ENCODE measurements at regions not wholly inside any gene's neighbourhood (a gene's known extent, or its start where the extent isn't known, plus 50 kb on each side); places are given as distances from the start of the nearest gene placed in this dataset.
A peak's percentile ranks its signal among the peaks of the same experiment; 100 is the strongest.

- DNase-seq (no peak), ATAC-seq (replicated peaks) (no peak)
- no peak overlapping the region for H3K27ac Mint-ChIP-seq
- H3K9me3 Mint-ChIP-seq: no peaks in the 10 kb centered on the region
- no peaks in the 10 kb centered on the region for H3K36me3 Mint-ChIP-seq (ENCODE audit: insufficient read depth)
- H3K4me3 Mint-ChIP-seq: no peak overlapping the region
- peaks cover 0 to 2% of the 10 kb centered on the region in 2 donors for H3K4me1 Mint-ChIP-seq (ENCODE audit: low read depth in 2 of 2)
- H3K27me3 Mint-ChIP-seq: peaks cover 7 to 12% of the 10 kb centered on the region in 2 donors
These were observed 116.3 kb upstream of the CPEB4 start for GRCh38 chr5:173771725-173772383.

- Mint-ChIP-seq H3K4me1 (ENCODE audit: low read depth in 2 of 2) (peaks cover 0 to 2% of the 10 kb centered on the region in 2 donors), H3K27me3 (peaks cover 7 to 12% of the 10 kb centered on the region in 2 donors), H3K9me3 (no peaks in the 10 kb centered on the region), H3K4me3 (no peak overlapping the region), H3K27ac (no peak overlapping the region), H3K36me3 (ENCODE audit: insufficient read depth) (no peaks in the 10 kb centered on the region)
- no peak for ATAC-seq (replicated peaks)
- DNase-seq: no peak
These were observed 115.6 kb upstream of the CPEB4 start for GRCh38 chr5:173772384-173773059.

GRCh38 chr5:173774271-173774761 lies 113.8 kb upstream of the CPEB4 start:
- no peak overlapping the region for H3K4me3 Mint-ChIP-seq
- H3K9me3 Mint-ChIP-seq: no peaks in the 10 kb centered on the region
- H3K27ac Mint-ChIP-seq: peak overlapping the region in 1 of 2 donors; percentile 35
- H3K27me3 Mint-ChIP-seq: peaks cover 7 to 12% of the 10 kb centered on the region in 2 donors
- H3K4me1 Mint-ChIP-seq (ENCODE audit: low read depth in 2 of 2): peaks cover 0 to 2% of the 10 kb centered on the region in 2 donors
- DNase-seq (no peak), ATAC-seq (replicated peaks) (no peak)
- H3K36me3 Mint-ChIP-seq (ENCODE audit: insufficient read depth): no peaks in the 10 kb centered on the region

GRCh38 chr5:173775261-173776197 lies 112.6 kb upstream of the CPEB4 start:
- H3K9me3 Mint-ChIP-seq: no peaks in the 10 kb centered on the region
- no peak overlapping the region for H3K4me3 Mint-ChIP-seq
- DNase-seq (no peak), ATAC-seq (replicated peaks) (no peak)
- H3K4me1 Mint-ChIP-seq (ENCODE audit: low read depth in 2 of 2): peaks cover 0 to 2% of the 10 kb centered on the region in 2 donors
- H3K36me3 Mint-ChIP-seq (ENCODE audit: insufficient read depth): no peaks in the 10 kb centered on the region
- H3K27me3 Mint-ChIP-seq: peaks cover 7 to 12% of the 10 kb centered on the region in 2 donors
- H3K27ac Mint-ChIP-seq: peak overlapping the region in 1 of 2 donors; percentile 31

- Mint-ChIP-seq H3K27ac (no peak overlapping the region), H3K4me1 (ENCODE audit: low read depth in 2 of 2) (peaks cover 6 to 8% of the 10 kb centered on the region in 2 donors), H3K9me3 (no peaks in the 10 kb centered on the region), H3K4me3 (no peak overlapping the region), H3K27me3 (peaks cover 7 to 14% of the 10 kb centered on the region in 2 donors), H3K36me3 (ENCODE audit: insufficient read depth) (no peaks in the 10 kb centered on the region)
- DNase-seq: no peak
- no peak for ATAC-seq (replicated peaks)
These were observed 111.0 kb upstream of the CPEB4 start for GRCh38 chr5:173777149-173777548.

- no peak for ATAC-seq (replicated peaks)
- H3K9me3 Mint-ChIP-seq: no peaks in the 10 kb centered on the region
- H3K27me3 Mint-ChIP-seq: peaks cover 7 to 14% of the 10 kb centered on the region in 2 donors
- no peak overlapping the region for H3K4me3 Mint-ChIP-seq
- peaks cover 9 to 11% of the 10 kb centered on the region in 2 donors for H3K4me1 Mint-ChIP-seq (ENCODE audit: low read depth in 2 of 2)
- H3K27ac Mint-ChIP-seq: no peak overlapping the region
- no peak for DNase-seq
- H3K36me3 Mint-ChIP-seq (ENCODE audit: insufficient read depth): no peaks in the 10 kb centered on the region
These were observed 110.5 kb upstream of the CPEB4 start for GRCh38 chr5:173777674-173778073.

- Mint-ChIP-seq H3K27me3 (peaks cover 4 to 14% of the 10 kb centered on the region in 2 donors), H3K36me3 (ENCODE audit: insufficient read depth) (no peaks in the 10 kb centered on the region), H3K4me3 (no peak overlapping the region), H3K9me3 (no peaks in the 10 kb centered on the region), H3K4me1 (ENCODE audit: low read depth in 2 of 2) (peaks cover 9 to 11% of the 10 kb centered on the region in 2 donors), H3K27ac (no peak overlapping the region)
- DNase-seq (no peak), ATAC-seq (replicated peaks) (no peak)
These were observed 109.9 kb upstream of the CPEB4 start for GRCh38 chr5:173778152-173778782.

GRCh38 chr5:173778784-173779304 lies 109.3 kb upstream of the CPEB4 start:
- H3K4me1 Mint-ChIP-seq (ENCODE audit: low read depth in 2 of 2): peaks cover 9 to 11% of the 10 kb centered on the region in 2 donors
- no peaks in the 10 kb centered on the region for H3K9me3 Mint-ChIP-seq
- no peak overlapping the region for H3K27ac Mint-ChIP-seq
- ATAC-seq (replicated peaks): no peak
- H3K36me3 Mint-ChIP-seq (ENCODE audit: insufficient read depth): no peaks in the 10 kb centered on the region
- DNase-seq: no peak
- peaks cover 0 to 14% of the 10 kb centered on the region in 2 donors for H3K27me3 Mint-ChIP-seq
- no peak overlapping the region for H3K4me3 Mint-ChIP-seq

- DNase-seq: no peak
- Mint-ChIP-seq H3K4me1 (ENCODE audit: low read depth in 2 of 2) (peaks cover 8 to 9% of the 10 kb centered on the region in 2 donors), H3K27ac (peak overlapping the region in 1 of 2 donors; percentile 62)
These were observed 107.6 kb upstream of the CPEB4 start for GRCh38 chr5:173780235-173781234.

GRCh38 chr5:173781432-173781815 lies 106.7 kb upstream of the CPEB4 start:
- Mint-ChIP-seq H3K9me3 (no peaks in the 10 kb centered on the region), H3K36me3 (ENCODE audit: insufficient read depth) (peaks cover 3% of the 10 kb centered on the region), H3K27ac (peak overlapping the region; percentile 62 to 83), H3K27me3 (peaks cover 0 to 8% of the 10 kb centered on the region in 2 donors), H3K4me1 (ENCODE audit: low read depth in 2 of 2) (peaks cover 8 to 9% of the 10 kb centered on the region in 2 donors), H3K4me3 (peak overlapping the region; percentile 1 to 20)
- DNase-seq (no peak), ATAC-seq (replicated peaks) (no peak)

More at GRCh38 chr5:173780235-173781234, 107.6 kb upstream of the CPEB4 start:
- H3K27me3 Mint-ChIP-seq: peaks cover 0 to 9% of the 10 kb centered on the region in 2 donors
- ATAC-seq (replicated peaks): no peak
- H3K36me3 Mint-ChIP-seq (ENCODE audit: insufficient read depth): no peaks in the 10 kb centered on the region
- no peak overlapping the region for H3K4me3 Mint-ChIP-seq
- no peaks in the 10 kb centered on the region for H3K9me3 Mint-ChIP-seq

- H3K4me3 Mint-ChIP-seq: peak overlapping the region; percentile 1 to 20
- peaks cover 6 to 8% of the 10 kb centered on the region in 2 donors for H3K27me3 Mint-ChIP-seq
- H3K9me3 Mint-ChIP-seq: no peaks in the 10 kb centered on the region
- DNase-seq (peak; percentile 27 to 53 (median 36)), ATAC-seq (replicated peaks) (peak; percentile 86)
- H3K27ac Mint-ChIP-seq: peak overlapping the region; percentile 62 to 83
- H3K4me1 Mint-ChIP-seq (ENCODE audit: low read depth in 2 of 2): peaks cover 8 to 9% of the 10 kb centered on the region in 2 donors
- peaks cover 3% of the 10 kb centered on the region for H3K36me3 Mint-ChIP-seq (ENCODE audit: insufficient read depth)
These were observed 106.1 kb upstream of the CPEB4 start for GRCh38 chr5:173781816-173782670.
